GM12891 (cell line): ENCODE measurements at regions not wholly inside any gene's neighbourhood (a gene's known extent, or its start where the extent isn't known, plus 50 kb on each side); places are given as distances from the start of the nearest gene placed in this dataset.

Source experiments
- PAX5 ChIP-seq: IDR thresholded peaks from 2 replicates; pipeline ENCODE4 v1.6.1; 2011; ENCODE audit warnings: low read length, moderate library complexity, mild to moderate bottlenecking; ENCODE audit not compliant: insufficient read depth, severe bottlenecking
- POLR2A ChIP-seq: IDR thresholded peaks from 2 replicates; pipeline ENCODE4 v1.6.1; 2011; ENCODE audit warnings: low read depth, low read length, control low read depth
- POLR2AphosphoS5 ChIP-seq: IDR thresholded peaks from 2 replicates; pipeline ENCODE4 v1.6.1; 2011; ENCODE audit warnings: low read depth, low read length, control low read depth
- POU2F2 ChIP-seq: IDR thresholded peaks from 2 replicates; pipeline ENCODE4 v1.6.1; 2011; ENCODE audit warnings: low read depth, mild to moderate bottlenecking, control low read depth, low read length, moderate library complexity
- SPI1 ChIP-seq: IDR thresholded peaks from 2 replicates; pipeline ENCODE4 v1.6.1; 2011; ENCODE audit warnings: low read depth, low read length, control low read depth
- TAF1 ChIP-seq: IDR thresholded peaks from 2 replicates; pipeline ENCODE4 v1.6.1; 2011; ENCODE audit warnings: low read depth, low read length, control low read depth

DNA sequence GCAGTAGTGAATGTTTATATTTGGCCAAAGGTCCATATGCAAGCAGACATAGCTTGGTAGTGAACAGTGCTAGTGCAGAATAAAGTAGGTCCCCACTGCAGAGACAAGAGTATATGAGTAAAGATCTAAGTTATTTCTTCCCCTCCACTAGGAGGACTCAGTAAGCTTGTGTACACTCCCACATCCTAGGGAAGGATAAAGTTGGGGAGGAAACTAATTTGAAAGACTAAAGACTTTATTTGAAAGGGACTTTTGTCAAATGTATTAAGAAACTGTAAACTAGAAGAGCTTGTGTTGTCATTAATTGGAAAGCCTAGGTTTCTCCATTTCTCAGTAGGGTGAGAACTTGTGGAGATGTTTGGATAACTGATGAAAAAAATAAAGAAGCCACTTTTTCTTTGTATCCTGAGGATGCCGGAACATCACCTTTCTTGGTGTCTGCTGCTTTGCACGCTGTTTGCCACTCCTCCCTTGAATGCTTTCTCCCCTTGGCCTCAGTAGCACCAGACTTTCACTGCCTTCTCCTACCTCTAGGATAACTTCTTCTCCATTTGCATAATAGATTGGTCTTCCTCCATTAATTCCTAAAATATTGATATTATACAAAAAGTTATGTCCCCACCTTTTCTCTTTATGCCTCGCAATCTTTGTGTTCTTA, 329.0 kb downstream of the PARP8 start:
- TF ChIP-seq POLR2A (no peak), SPI1 (no peak), PAX5 (no peak), TAF1 (no peak), POLR2AphosphoS5 (no peak), POU2F2 (no peak)
